HepG2 (cell line): ENCODE measurements at regions not wholly inside any gene's neighbourhood (a gene's known extent, or its start where the extent isn't known, plus 50 kb on each side); places are given as distances from the start of the nearest gene placed in this dataset.

ENCODE experiments used
- ATAC-seq: fragments of 200-7000 bp; cut with Tn5 transposase; 3 replicates; pipeline ENCODE4 v1.9.1; 2020; ENCODE audit warnings: mild to moderate bottlenecking, moderate library complexity
- BruUV-seq: library from RNA; stranded (reverse); fragments of 400-500 nt; replicated peaks from 2 replicates; lab custom pipeline; 2021; lab: Mats Ljungman, UMichigan
- CTCF ChIA-PET: fragments of 300-600 bp; formaldehyde crosslinking; extraction: SDS; loops from one replicate; lab custom pipeline; 2021; ENCODE audit warnings: low total read pairs, inconsistent platforms, low intra/inter-chr PET ratio; lab: Yijun Ruan, JAX
- POLR2A ChIA-PET: fragments of 350-600 bp; sonication (Branson Sonifier 250); formaldehyde crosslinking; loops from one replicate; lab custom pipeline; 2020; ENCODE audit warnings: antibody characterized with exemption, inconsistent platforms; lab: Yijun Ruan, JAX
- DNase-seq: peaks from one replicate; pipeline ENCODE4 v3.0.0-alpha.2; 2015; ENCODE audit warnings: low spot score
- FAIRE-seq: peaks from 3 replicates; lab custom pipeline; 2011; peaks lifted over from hg19 to GRCh38; lab: Jason Lieb, UNC
- H2AFZ ChIP-seq: one replicate; pipeline ENCODE4 v1.6.1; 2011; ENCODE audit warnings: low read length, inconsistent platforms
- H3K27ac ChIP-seq: fragments of 300-600 bp; 3 replicates; pipeline ENCODE4 v1.8.0; 2011; ENCODE audit warnings: mixed run types, mild to moderate bottlenecking, mixed read lengths, low read length, inconsistent platforms; ENCODE audit not compliant: insufficient read depth; ENCODE audit errors: extremely low read length
- H3K27me3 ChIP-seq, 2 experiments: fragments of 200-600 bp in 1 of 2; 2 replicates in 1 of 2; 3 replicates in 1 of 2; pipeline versions ENCODE4 v1.6.0 to v1.8.0; 2011; ENCODE audit warnings: low read length in 2 of 2, mild to moderate bottlenecking in 2 of 2, moderate library complexity in 2 of 2, inconsistent platforms in 1 of 2; ENCODE audit not compliant: insufficient read depth in 2 of 2, control insufficient read depth in 1 of 2
- H3K36me3 ChIP-seq, 2 experiments: fragments of 200-600 bp in 1 of 2; replicated peaks in 1 of 2; 2 replicates in 1 of 2; 3 replicates in 1 of 2; pipeline versions ENCODE4 v1.5.1 to v1.8.0; 2011; ENCODE audit warnings: low read length in 2 of 2, inconsistent platforms in 1 of 2; ENCODE audit not compliant: insufficient read depth in 2 of 2, control insufficient read depth in 1 of 2
- H3K4me1 ChIP-seq: 2 replicates; pipeline ENCODE4 v1.5.1; 2012; ENCODE audit warnings: low read length, inconsistent platforms; ENCODE audit not compliant: insufficient read depth
- H3K4me2 ChIP-seq: 2 replicates; pipeline ENCODE4 v1.6.0; 2011; ENCODE audit warnings: low read depth, low read length, inconsistent platforms
- H3K4me3 ChIP-seq, 3 experiments: fragments of 200-600 bp in 1 of 3; sonication (generic), shearing (Covaris generic) in 1 of 3; replicated peaks in 1 of 3; 2 replicates each; pipeline ENCODE4 v1.5.1; 2011 to 2016; ENCODE audit warnings: low read length in 3 of 3, inconsistent platforms in 2 of 3, low read depth in 2 of 3, mild to moderate bottlenecking in 2 of 3, control low read depth in 1 of 3, mixed read lengths in 1 of 3; ENCODE audit not compliant: insufficient read depth in 1 of 3
- H3K79me2 ChIP-seq: one replicate; pipeline ENCODE4 v1.6.1; 2011; ENCODE audit warnings: low read length, inconsistent platforms; ENCODE audit not compliant: insufficient read depth
- H3K9ac ChIP-seq: 2 replicates; pipeline ENCODE4 v1.6.0; 2011; ENCODE audit warnings: mild to moderate bottlenecking, low read depth, low read length, inconsistent platforms; ENCODE audit not compliant: insufficient read depth
- H3K9me3 ChIP-seq: 2 replicates; pipeline ENCODE4 v1.5.1; 2012; ENCODE audit warnings: mild to moderate bottlenecking, low read length
- H4K20me1 ChIP-seq: 2 replicates; pipeline ENCODE4 v1.6.0; 2011; ENCODE audit warnings: inconsistent platforms, mild to moderate bottlenecking, low read length, moderate library complexity; ENCODE audit not compliant: insufficient read depth
- ATF7 ChIP-seq, 2 experiments: fragments of 450-650 bp in 1 of 2; sonication (generic) in 1 of 2; formaldehyde crosslinking in 1 of 2; IDR thresholded peaks; 2 replicates each; pipeline versions ENCODE4 v1.4.0 to v1.6.1; 2016 to 2020; ENCODE audit warnings: antibody characterized with exemption in 1 of 2, mild to moderate bottlenecking in 1 of 2, missing genetic modification reagents in 1 of 2
- BORCS8-MEF2B ChIP-seq: sonication (generic); formaldehyde crosslinking; IDR thresholded peaks from 2 replicates; pipeline ENCODE4 v1.8.0; 2022; ENCODE audit warnings: mild to moderate bottlenecking, missing genetic modification reagents
- MBNL3 ChIP-seq: fragments of 250-450 bp; sonication (Bioruptor Pico); conservative IDR thresholded peaks from 2 replicates; pipeline ENCODE4 v1.8.0; 2022; ENCODE audit warnings: mild to moderate bottlenecking, inconsistent platforms
- PAF1 ChIP-seq: IDR thresholded peaks from 2 replicates; pipeline ENCODE4 v1.6.1; 2016; ENCODE audit warnings: missing genetic modification reagents, missing compliant biosample characterization
- PCBP2 ChIP-seq: fragments of 200-400 bp; formaldehyde crosslinking; optimal IDR thresholded peaks from 2 replicates; pipeline ENCODE3; 2018; ENCODE audit warnings: low read length, low read depth; ENCODE audit not compliant: poor library complexity, severe bottlenecking
- POLR2G ChIP-seq: fragments of 200-400 bp; formaldehyde crosslinking; IDR thresholded peaks from 2 replicates; pipeline ENCODE4 v1.6.1; 2018; ENCODE audit warnings: mild to moderate bottlenecking, low read depth, low read length, moderate library complexity
- SIX1 ChIP-seq: sonication (generic); formaldehyde crosslinking; IDR thresholded peaks from 2 replicates; pipeline ENCODE4 v1.4.0; 2020; ENCODE audit warnings: missing genetic modification reagents, borderline replicate concordance
- ZBTB20 ChIP-seq: sonication (generic); formaldehyde crosslinking; IDR thresholded peaks from 2 replicates; pipeline ENCODE4 v1.8.1; 2023; ENCODE audit warnings: missing genetic modification reagents, low read depth, mild to moderate bottlenecking, borderline replicate concordance
- ZMYM2 ChIP-seq: sonication (generic); formaldehyde crosslinking; IDR thresholded peaks from 2 replicates; pipeline ENCODE4 v1.8.0; 2022; ENCODE audit warnings: mild to moderate bottlenecking, missing genetic modification reagents
- ZNF34 ChIP-seq: sonication (generic); formaldehyde crosslinking; IDR thresholded peaks from 2 replicates; pipeline ENCODE4 v1.4.0; 2020; ENCODE audit warnings: mild to moderate bottlenecking, missing genetic modification reagents, borderline replicate concordance
- ZNF383 ChIP-seq: sonication (generic); formaldehyde crosslinking; IDR thresholded peaks from 2 replicates; pipeline ENCODE4 v1.4.0; 2020; ENCODE audit warnings: missing genetic modification reagents, mild to moderate bottlenecking, borderline replicate concordance
- ZNF441 ChIP-seq: sonication (generic); formaldehyde crosslinking; IDR thresholded peaks from 2 replicates; pipeline ENCODE4 v1.7.0; 2021; ENCODE audit warnings: missing genetic modification reagents, borderline replicate concordance
- ZNF496 ChIP-seq: sonication (generic); formaldehyde crosslinking; IDR thresholded peaks from 2 replicates; pipeline ENCODE4 v1.8.1; 2023; ENCODE audit warnings: mild to moderate bottlenecking, moderate library complexity, missing genetic modification reagents; ENCODE audit not compliant: insufficient replicate concordance
- ZNF503 ChIP-seq: sonication (generic); formaldehyde crosslinking; IDR thresholded peaks from 2 replicates; pipeline ENCODE4 v1.4.0; 2020; ENCODE audit warnings: missing genetic modification reagents
- ZNF564 ChIP-seq: sonication (generic); formaldehyde crosslinking; IDR thresholded peaks from 2 replicates; pipeline ENCODE4 v1.8.1; 2023; ENCODE audit warnings: mild to moderate bottlenecking, missing genetic modification reagents
- ZNF589 ChIP-seq: sonication (generic); formaldehyde crosslinking; conservative IDR thresholded peaks from 2 replicates; pipeline ENCODE4 v1.8.0; 2022; ENCODE audit warnings: mild to moderate bottlenecking, moderate library complexity, missing genetic modification reagents
- ZSCAN25 ChIP-seq: sonication (generic); formaldehyde crosslinking; IDR thresholded peaks from 2 replicates; pipeline ENCODE4 v1.8.0; 2022; ENCODE audit warnings: mild to moderate bottlenecking, missing genetic modification reagents
- WGBS: methylation state at CpG from one replicate; pipeline ENCODE4 v1.1.6; 2017; ENCODE audit warnings: low lambda C conversion rate; 5-methylcytosine and 5-hydroxymethylcytosine counted together
- in situ Hi-C: cut with HindIII; loops from 2 replicates; pipeline ENCODE4 v1.10.0; 2017; ENCODE audit warnings: low pct_unique_long_range_greater_than_20kb; ENCODE audit not compliant: extremely low pct_ligation_motif_present
- intact Hi-C: fragments of 100-400 bp; cut with micrococcal nuclease; formaldehyde crosslinking; loops from one replicate; pipeline ENCODE4 v1.10.0; 2022; ENCODE audit not compliant: unreplicated experiment
- TF ChIP-seq, protein P1 (sequence below): sonication (generic); formaldehyde crosslinking; IDR thresholded peaks from 2 replicates; pipeline ENCODE4 v1.8.1; 2023; ENCODE audit warnings: mild to moderate bottlenecking, missing genetic modification reagents

GRCh38 chr5:52448111-52448510 lies 339.6 kb upstream of the ITGA1 start (continued):
- no peak for TF ChIP-seq ZNF441 (CRISPR knock-in tag)
- no peak for TF ChIP-seq PCBP2

DNA sequence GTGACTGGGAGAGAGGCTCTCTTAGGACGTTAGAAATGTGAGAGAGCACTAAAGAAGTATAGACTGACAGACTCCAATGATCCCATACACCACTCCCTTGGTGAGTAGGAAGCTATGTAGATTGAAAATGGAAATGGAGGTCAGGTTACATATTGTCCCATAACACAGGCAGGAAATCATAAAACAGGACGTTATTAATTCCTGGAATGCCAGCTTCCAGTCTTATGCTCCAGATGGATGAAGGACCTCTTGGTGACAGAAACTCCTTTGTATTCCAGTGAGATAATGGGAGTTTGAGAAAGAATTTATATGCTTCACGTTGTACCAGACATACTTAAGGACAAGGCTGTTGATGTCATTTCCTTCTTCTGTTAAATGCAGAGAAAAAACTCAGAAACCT lies 338.2 kb upstream of the ITGA1 start:
- CTCF ChIA-PET = no interaction called here
- BruUV-seq = no TSS peak
- in situ Hi-C loops = no loop called here
- Histone ChIP-seq H3K9ac (no peak overlapping the region), H2AFZ (no peak overlapping the region), H3K4me3 (no peak overlapping the region), H3K79me2 (no peaks in the 10 kb centered on the region), H3K4me2 (no peak overlapping the region), H3K27ac (no peak overlapping the region), H3K27me3 (no peaks in the 10 kb centered on the region), H4K20me1 (no peaks in the 10 kb centered on the region), H3K9me3 (no peaks in the 10 kb centered on the region), H3K4me1 (no peaks in the 10 kb centered on the region), H3K36me3 (no peaks in the 10 kb centered on the region)
- intact Hi-C loops = no loop called here
- POLR2A ChIA-PET = no interaction called here
- WGBS = 0% methylated on average over 3 of the region's 3 CpGs
- no peak for ATAC-seq
- DNase-seq = no peak
- no peak for TF ChIP-seq ZNF564 (CRISPR knock-in tag)
- no peak for TF ChIP-seq ZNF383 (CRISPR knock-in tag)
- no peak for TF ChIP-seq PAF1
- no peak for TF ChIP-seq ZNF496 (CRISPR knock-in tag)
- TF ChIP-seq ZBTB20 (CRISPR knock-in tag) = no peak
- no peak for TF ChIP-seq ZSCAN25 (CRISPR knock-in tag)
- TF ChIP-seq POLR2G = no peak
- TF ChIP-seq MBNL3 (CRISPR knock-in tag) = no peak
- no peak for TF ChIP-seq ATF7 (IDR thresholded peaks at IDR 0.05)
- no peak for TF ChIP-seq ATF7 (CRISPR knock-in tag; IDR thresholded peaks at IDR 0.05)
- no peak for TF ChIP-seq ZNF503
- TF ChIP-seq BORCS8-MEF2B (CRISPR knock-in tag) = no peak
- no peak for TF ChIP-seq ZNF34 (CRISPR knock-in tag)
- no peak for TF ChIP-seq SIX1 (CRISPR knock-in tag)
- TF ChIP-seq, protein P1, sequence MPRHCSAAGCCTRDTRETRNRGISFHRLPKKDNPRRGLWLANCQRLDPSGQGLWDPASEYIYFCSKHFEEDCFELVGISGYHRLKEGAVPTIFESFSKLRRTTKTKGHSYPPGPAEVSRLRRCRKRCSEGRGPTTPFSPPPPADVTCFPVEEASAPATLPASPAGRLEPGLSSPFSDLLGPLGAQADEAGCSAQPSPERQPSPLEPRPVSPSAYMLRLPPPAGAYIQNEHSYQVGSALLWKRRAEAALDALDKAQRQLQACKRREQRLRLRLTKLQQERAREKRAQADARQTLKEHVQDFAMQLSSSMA (CRISPR knock-in tag) = no peak
- TF ChIP-seq ZMYM2 = no peak
- no peak for TF ChIP-seq ZNF589 (CRISPR knock-in tag)
- no peak for FAIRE-seq
